Liver (tissue), 8 donors: ENCODE measurements at regions not wholly inside any gene's neighbourhood (a gene's known extent, or its start where the extent isn't known, plus 50 kb on each side); places are given as distances from the start of the nearest gene placed in this dataset.

Source experiments
- DNase-seq: peaks from one replicate; pipeline ENCODE4 v3.0.0-alpha.2; 2017; ENCODE audit warnings: low spot score
- H3K27ac ChIP-seq, 2 donors: one replicate each; pipeline ENCODE4 v1.7.0; 2013; ENCODE audit warnings: inconsistent platforms in 2 of 2, low read length in 2 of 2, control low read depth in 1 of 2, low read depth in 1 of 2, mild to moderate bottlenecking in 1 of 2
- H3K27me3 ChIP-seq, 4 donors: one replicate each; pipeline versions ENCODE4 v1.6.1 to v1.7.0; 2013; ENCODE audit warnings: low read length in 3 of 4, inconsistent platforms in 1 of 4, mild to moderate bottlenecking in 1 of 4, moderate library complexity in 1 of 4; ENCODE audit not compliant: control insufficient read depth in 4 of 4, insufficient read depth in 4 of 4
- H3K36me3 ChIP-seq, 4 donors: one replicate each; pipeline versions ENCODE4 v1.6.1 to v1.7.0; 2013; ENCODE audit warnings: low read length in 3 of 4, mild to moderate bottlenecking in 3 of 4, low read depth in 1 of 4, moderate library complexity in 1 of 4; ENCODE audit not compliant: control insufficient read depth in 4 of 4, insufficient read depth in 3 of 4
- H3K4me1 ChIP-seq, 4 donors: one replicate each; pipeline versions ENCODE4 v1.6.1 to v1.7.0; 2013; ENCODE audit warnings: low read length in 3 of 4, mild to moderate bottlenecking in 3 of 4, moderate library complexity in 1 of 4; ENCODE audit not compliant: control insufficient read depth in 4 of 4, insufficient read depth in 4 of 4
- H3K4me3 ChIP-seq, 3 donors: one replicate each; pipeline versions ENCODE4 v1.6.1 to v1.7.0; 2013; ENCODE audit warnings: low read length in 3 of 3, control low read depth in 1 of 3, low read depth in 1 of 3, mild to moderate bottlenecking in 1 of 3
- H3K9ac ChIP-seq, 2 donors: one replicate each; pipeline ENCODE4 v1.7.0; 2013; ENCODE audit warnings: low read length in 2 of 2, mild to moderate bottlenecking in 2 of 2, moderate library complexity in 2 of 2, control low read depth in 1 of 2, low read depth in 1 of 2
- H3K9me3 ChIP-seq, 4 donors: one replicate each; pipeline versions ENCODE4 v1.6.1 to v1.7.0; 2013; ENCODE audit warnings: low read length in 3 of 4; ENCODE audit not compliant: control insufficient read depth in 4 of 4
- EGR1 ChIP-seq, 2 donors: IDR thresholded peaks; 2 replicates each; pipeline ENCODE4 v1.6.1; 2016 to 2018; ENCODE audit warnings: antibody characterized with exemption in 2 of 2, low read depth in 2 of 2
- FOXA1 ChIP-seq: IDR thresholded peaks from 2 replicates; pipeline ENCODE4 v1.6.1; 2016; ENCODE audit warnings: antibody characterized with exemption
- GABPA ChIP-seq, 2 donors: IDR thresholded peaks in 1 of 2; conservative IDR thresholded peaks in 1 of 2; 2 replicates each; pipeline ENCODE4 v1.6.1; 2016; ENCODE audit warnings: antibody characterized with exemption in 2 of 2, mild to moderate bottlenecking in 1 of 2, moderate library complexity in 1 of 2
- HNF4A ChIP-seq, 2 donors: conservative IDR thresholded peaks; 2 replicates each; pipeline ENCODE4 v1.6.1; 2016; ENCODE audit warnings: antibody characterized with exemption in 2 of 2, mild to moderate bottlenecking in 2 of 2
- HNF4G ChIP-seq: IDR thresholded peaks from 2 replicates; pipeline ENCODE4 v1.6.1; 2016; ENCODE audit warnings: antibody characterized with exemption
- JUND ChIP-seq, 2 donors: IDR thresholded peaks; 2 replicates each; pipeline ENCODE4 v1.6.1; 2016; ENCODE audit warnings: antibody characterized with exemption in 2 of 2
- NR2F2 ChIP-seq: IDR thresholded peaks from 2 replicates; pipeline ENCODE4 v1.6.1; 2016; ENCODE audit warnings: antibody characterized with exemption
- RAD21 ChIP-seq, 2 donors: IDR thresholded peaks; 2 replicates each; pipeline ENCODE4 v1.6.1; 2016; ENCODE audit warnings: antibody characterized with exemption in 2 of 2, mild to moderate bottlenecking in 2 of 2
- RXRA ChIP-seq, 2 donors: IDR thresholded peaks; 2 replicates each; pipeline ENCODE4 v1.6.1; 2017 to 2018; ENCODE audit warnings: antibody characterized with exemption in 2 of 2, mild to moderate bottlenecking in 1 of 2
- SP1 ChIP-seq: IDR thresholded peaks from 2 replicates; pipeline ENCODE4 v1.6.1; 2018; ENCODE audit warnings: antibody characterized with exemption, mild to moderate bottlenecking
- TAF1 ChIP-seq: conservative IDR thresholded peaks from 2 replicates; pipeline ENCODE4 v1.6.1; 2016; ENCODE audit warnings: antibody characterized with exemption, mild to moderate bottlenecking
- YY1 ChIP-seq: IDR thresholded peaks from 2 replicates; pipeline ENCODE4 v1.6.1; 2016; ENCODE audit warnings: antibody characterized with exemption, mild to moderate bottlenecking
- WGBS: extraction: QIAGEN DNeasy Blood & Tissue Kit; methylation state at CpG from one replicate; pipeline ENCODE4 v1.1.7; 2013; 5-methylcytosine and 5-hydroxymethylcytosine counted together
- TF ChIP-seq, protein P1 (sequence below): fragments of 150-350 bp; IDR thresholded peaks from 2 replicates; pipeline ENCODE4 v1.5.1; 2017; ENCODE audit warnings: improper control_type of control experiment, low read depth, low read length; ENCODE audit not compliant: missing input control
- TF ChIP-seq, protein P2 (sequence below): IDR thresholded peaks from 2 replicates; pipeline ENCODE4 v1.6.1; 2016; ENCODE audit warnings: antibody characterized with exemption
- TF ChIP-seq, protein P3 (sequence below): IDR thresholded peaks from 2 replicates; pipeline ENCODE4 v1.6.1; 2016; ENCODE audit warnings: antibody characterized with exemption
- TF ChIP-seq, protein P4 (sequence below): IDR thresholded peaks from 2 replicates; pipeline ENCODE4 v1.6.1; 2016; ENCODE audit warnings: antibody characterized with exemption
- donor health status: healthy.
- donor health status: healthy.
- donor health status: healthy.
- donor health status: healthy.
- donor health status: healthy.

DNA sequence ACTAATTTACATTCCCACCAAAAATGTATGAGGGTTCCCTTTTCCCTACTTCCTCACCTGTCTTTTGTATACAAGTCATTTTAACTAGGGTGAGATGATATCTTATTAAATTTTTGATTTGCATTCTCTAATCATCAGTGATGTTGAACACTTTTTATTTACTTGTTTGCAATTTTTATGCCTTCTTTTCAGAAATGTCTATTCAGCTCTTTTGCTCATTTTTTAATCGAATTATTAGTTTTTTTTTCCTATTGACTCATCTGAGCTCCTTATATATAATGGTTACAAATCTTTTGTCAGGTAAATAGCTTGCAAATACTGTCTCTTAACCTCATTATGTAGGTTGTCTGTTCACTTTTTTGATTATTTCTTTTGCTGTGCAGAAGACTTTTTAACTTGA lies 269.4 kb downstream of the CDH19 start (continued):
- TF ChIP-seq, protein P1, sequence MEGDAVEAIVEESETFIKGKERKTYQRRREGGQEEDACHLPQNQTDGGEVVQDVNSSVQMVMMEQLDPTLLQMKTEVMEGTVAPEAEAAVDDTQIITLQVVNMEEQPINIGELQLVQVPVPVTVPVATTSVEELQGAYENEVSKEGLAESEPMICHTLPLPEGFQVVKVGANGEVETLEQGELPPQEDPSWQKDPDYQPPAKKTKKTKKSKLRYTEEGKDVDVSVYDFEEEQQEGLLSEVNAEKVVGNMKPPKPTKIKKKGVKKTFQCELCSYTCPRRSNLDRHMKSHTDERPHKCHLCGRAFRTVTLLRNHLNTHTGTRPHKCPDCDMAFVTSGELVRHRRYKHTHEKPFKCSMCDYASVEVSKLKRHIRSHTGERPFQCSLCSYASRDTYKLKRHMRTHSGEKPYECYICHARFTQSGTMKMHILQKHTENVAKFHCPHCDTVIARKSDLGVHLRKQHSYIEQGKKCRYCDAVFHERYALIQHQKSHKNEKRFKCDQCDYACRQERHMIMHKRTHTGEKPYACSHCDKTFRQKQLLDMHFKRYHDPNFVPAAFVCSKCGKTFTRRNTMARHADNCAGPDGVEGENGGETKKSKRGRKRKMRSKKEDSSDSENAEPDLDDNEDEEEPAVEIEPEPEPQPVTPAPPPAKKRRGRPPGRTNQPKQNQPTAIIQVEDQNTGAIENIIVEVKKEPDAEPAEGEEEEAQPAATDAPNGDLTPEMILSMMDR = no peak
- TF ChIP-seq GABPA (IDR thresholded peaks at IDR 0.05 in 1 of 2, conservative IDR thresholded peaks at IDR 0.05 in 1 of 2) (no peak), TAF1 (no peak), JUND (IDR thresholded peaks at IDR 0.05) (no peak), YY1 (no peak), RAD21 (IDR thresholded peaks at IDR 0.05) (no peak), HNF4G (no peak), SP1 (no peak), HNF4A (conservative IDR thresholded peaks at IDR 0.05) (no peak)
- TF ChIP-seq, protein P2, sequence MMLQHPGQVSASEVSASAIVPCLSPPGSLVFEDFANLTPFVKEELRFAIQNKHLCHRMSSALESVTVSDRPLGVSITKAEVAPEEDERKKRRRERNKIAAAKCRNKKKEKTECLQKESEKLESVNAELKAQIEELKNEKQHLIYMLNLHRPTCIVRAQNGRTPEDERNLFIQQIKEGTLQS = no peak

DNA sequence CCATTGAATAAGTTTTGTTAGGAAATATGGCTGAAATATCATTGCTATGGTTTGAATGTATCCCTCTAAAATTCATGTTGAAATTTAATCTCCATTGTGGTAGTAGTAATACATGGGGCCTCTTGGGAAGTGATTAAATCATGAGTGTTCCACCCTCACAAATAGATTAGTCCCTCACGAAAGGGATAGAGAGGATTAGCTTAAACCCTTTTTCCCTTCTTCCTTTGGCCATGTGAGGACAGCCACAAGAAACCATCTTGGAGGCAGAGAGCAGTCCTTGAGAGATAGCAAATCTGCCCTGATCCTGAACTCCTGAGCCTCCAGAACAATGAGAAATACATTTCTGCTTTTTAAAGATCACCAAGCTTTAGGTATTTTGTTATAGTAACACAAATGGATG lies 274.2 kb downstream of the CDH19 start:
- Histone ChIP-seq H3K4me1 (no peaks in the 10 kb centered on the region), H3K4me3 (no peak overlapping the region), H3K9me3 (no peaks in the 10 kb centered on the region), H3K36me3 (no peaks in the 10 kb centered on the region), H3K9ac (no peak overlapping the region), H3K27ac (no peak overlapping the region), H3K27me3 (no peaks in the 10 kb centered on the region)
- DNase-seq = no peak
- no peak for TF ChIP-seq NR2F2
- TF ChIP-seq, protein P3, sequence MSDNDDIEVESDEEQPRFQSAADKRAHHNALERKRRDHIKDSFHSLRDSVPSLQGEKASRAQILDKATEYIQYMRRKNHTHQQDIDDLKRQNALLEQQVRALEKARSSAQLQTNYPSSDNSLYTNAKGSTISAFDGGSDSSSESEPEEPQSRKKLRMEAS = no peak
- TF ChIP-seq JUND (IDR thresholded peaks at IDR 0.05) = no peak
- no peak for TF ChIP-seq RAD21 (IDR thresholded peaks at IDR 0.05)
- no peak for TF ChIP-seq EGR1 (IDR thresholded peaks at IDR 0.05; ENCODE audit: low read depth in 2 of 2)
- no peak for TF ChIP-seq HNF4G
- TF ChIP-seq SP1 = no peak
- no peak for TF ChIP-seq GABPA (IDR thresholded peaks at IDR 0.05 in 1 of 2, conservative IDR thresholded peaks at IDR 0.05 in 1 of 2)
- TF ChIP-seq, protein P4, sequence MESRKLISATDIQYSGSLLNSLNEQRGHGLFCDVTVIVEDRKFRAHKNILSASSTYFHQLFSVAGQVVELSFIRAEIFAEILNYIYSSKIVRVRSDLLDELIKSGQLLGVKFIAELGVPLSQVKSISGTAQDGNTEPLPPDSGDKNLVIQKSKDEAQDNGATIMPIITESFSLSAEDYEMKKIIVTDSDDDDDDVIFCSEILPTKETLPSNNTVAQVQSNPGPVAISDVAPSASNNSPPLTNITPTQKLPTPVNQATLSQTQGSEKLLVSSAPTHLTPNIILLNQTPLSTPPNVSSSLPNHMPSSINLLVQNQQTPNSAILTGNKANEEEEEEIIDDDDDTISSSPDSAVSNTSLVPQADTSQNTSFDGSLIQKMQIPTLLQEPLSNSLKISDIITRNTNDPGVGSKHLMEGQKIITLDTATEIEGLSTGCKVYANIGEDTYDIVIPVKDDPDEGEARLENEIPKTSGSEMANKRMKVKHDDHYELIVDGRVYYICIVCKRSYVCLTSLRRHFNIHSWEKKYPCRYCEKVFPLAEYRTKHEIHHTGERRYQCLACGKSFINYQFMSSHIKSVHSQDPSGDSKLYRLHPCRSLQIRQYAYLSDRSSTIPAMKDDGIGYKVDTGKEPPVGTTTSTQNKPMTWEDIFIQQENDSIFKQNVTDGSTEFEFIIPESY = no peak
- no peak for TF ChIP-seq FOXA1
- no peak for TF ChIP-seq TAF1
- TF ChIP-seq, protein P2 = no peak
- TF ChIP-seq, protein P1 = no peak
- TF ChIP-seq RXRA (IDR thresholded peaks at IDR 0.05) = no peak
- 51% methylated on average over 1 of the region's 1 CpG for WGBS
